ENCODE measurements at regions not wholly inside any gene's neighbourhood (a gene's known extent, or its start where the extent isn't known, plus 50 kb on each side); places are given as distances from the start of the nearest gene placed in this dataset.

- POLR2A ChIA-PET: no interaction called here
- Mint-ChIP-seq H3K4me3 (no peak overlapping the region), H3K27me3 (no peaks in the 10 kb centered on the region), H3K4me1 (peaks cover 53% of the 10 kb centered on the region), H3K27ac (no peak overlapping the region), H3K9me3 (ENCODE audit: insufficient read depth) (peaks cover 4% of the 10 kb centered on the region)
- DNase-seq (no peak), ATAC-seq (ENCODE audit: low read depth) (no peak)
- Histone ChIP-seq H3K4me2 (replicated peaks; ENCODE audit: low read depth, low read length, poor library complexity, severe bottlenecking) (no peak overlapping the region), H3K27me3 (replicated peaks in 1 of 4; ENCODE audit: control extremely low read depth in 1 of 4, control insufficient read depth in 3 of 4, insufficient read depth in 4 of 4, low read length in 3 of 4) (no peaks in the 10 kb centered on the region), H3K27ac (ENCODE audit: low read length in 2 of 2) (no peak overlapping the region), H2AFZ (ENCODE audit: insufficient read depth, low read depth, low read length, poor library complexity, severe bottlenecking) (no peak overlapping the region), H4K20me1 (ENCODE audit: control insufficient read depth, insufficient read depth, low read length, poor library complexity, severe bottlenecking) (no peaks in the 10 kb centered on the region), H3K4me3 (ENCODE audit: control extremely low read depth in 1 of 5, extremely low read depth in 1 of 5, insufficient read depth in 1 of 5, low read depth in 2 of 5, low read length in 4 of 5) (no peak overlapping the region), H3K36me3 (replicated peaks in 1 of 2; ENCODE audit: control extremely low read depth in 1 of 2, control insufficient read depth in 1 of 2, extremely low read depth in 1 of 2, insufficient read depth in 2 of 2, low read length in 1 of 2) (no peaks in the 10 kb centered on the region), H3K9ac (ENCODE audit: low read length) (no peak overlapping the region), H3K79me2 (ENCODE audit: control insufficient read depth, insufficient read depth, low read length) (no peaks in the 10 kb centered on the region), H3K9me3 (ENCODE audit: control extremely low read depth in 1 of 3, control insufficient read depth in 2 of 3, insufficient read depth in 1 of 3, low read length in 2 of 3) (peaks cover 1 to 8% (median 2%) of the 10 kb centered on the region in 3 donors), H3K4me1 (ENCODE audit: control insufficient read depth in 2 of 2, insufficient read depth in 2 of 2, low read length in 2 of 2) (peaks cover 35% of the 10 kb centered on the region in 2 donors)
- TF ChIP-seq CTCF (IDR thresholded peaks at IDR 0.05) (no peak), EZH2 (IDR thresholded peaks at IDR 0.05; ENCODE audit: borderline replicate concordance, insufficient read depth, low read depth, low read length, poor library complexity, severe bottlenecking) (no peak)
- intact Hi-C loops (cut with micrococcal nuclease): loop anchor here (5.0 kb wide), 1 partner anchor 154 kb away; no protein-coding TSS in a partner anchor
- CTCF ChIA-PET: interaction anchor here (0.6 to 7.4 kb wide), 4 partner anchors 41 to 782 kb away, joined by 3 to 48 read pairs (median 4); no protein-coding TSS in a partner anchor
- no CpG with 5 or more reads among the region's 1 CpG for WGBS (ENCODE audit: insufficient coverage)
Measured at GRCh38 chr13:50758796-50759195, 84.7 kb downstream of the DLEU7 start.

- Mint-ChIP-seq H3K9me3 (ENCODE audit: insufficient read depth) (no peaks in the 10 kb centered on the region), H3K4me1 (peaks cover 57% of the 10 kb centered on the region), H3K27ac (no peak overlapping the region), H3K27me3 (no peaks in the 10 kb centered on the region), H3K4me3 (no peak overlapping the region)
- no peak overlapping the region for H3K9ac ChIP-seq (ENCODE audit: low read length)
- H3K4me2 ChIP-seq (replicated peaks; ENCODE audit: low read depth, low read length, poor library complexity, severe bottlenecking): no peak overlapping the region
- TF ChIP-seq CTCF (IDR thresholded peaks at IDR 0.05) (no peak), EZH2 (IDR thresholded peaks at IDR 0.05; ENCODE audit: borderline replicate concordance, insufficient read depth, low read depth, low read length, poor library complexity, severe bottlenecking) (no peak)
- no peak overlapping the region for H3K27ac ChIP-seq (ENCODE audit: low read length in 2 of 2)
- H3K79me2 ChIP-seq (ENCODE audit: control insufficient read depth, insufficient read depth, low read length): no peaks in the 10 kb centered on the region
- no peak overlapping the region for H3K4me3 ChIP-seq (ENCODE audit: control extremely low read depth in 1 of 5, extremely low read depth in 1 of 5, insufficient read depth in 1 of 5, low read depth in 2 of 5, low read length in 4 of 5)
- intact Hi-C loops (cut with micrococcal nuclease): loop anchor here (10.0 kb wide), 1 partner anchor 46 kb away; no protein-coding TSS in a partner anchor
- ChIA-PET POLR2A (no interaction called here), CTCF (interaction anchor here (7.4 kb wide), 1 partner anchor 39 kb away, joined by 48 read pairs; no protein-coding TSS in a partner anchor)
- DNase-seq: no peak
- no peaks in the 10 kb centered on the region for H4K20me1 ChIP-seq (ENCODE audit: control insufficient read depth, insufficient read depth, low read length, poor library complexity, severe bottlenecking)
- ATAC-seq (ENCODE audit: low read depth): no peak
- peaks cover 0 to 8% (median 0%) of the 10 kb centered on the region in 3 donors for H3K9me3 ChIP-seq (ENCODE audit: control extremely low read depth in 1 of 3, control insufficient read depth in 2 of 3, insufficient read depth in 1 of 3, low read length in 2 of 3)
- no peaks in the 10 kb centered on the region for H3K27me3 ChIP-seq (replicated peaks in 1 of 4; ENCODE audit: control extremely low read depth in 1 of 4, control insufficient read depth in 3 of 4, insufficient read depth in 4 of 4, low read length in 3 of 4)
- no peaks in the 10 kb centered on the region for H3K36me3 ChIP-seq (replicated peaks in 1 of 2; ENCODE audit: control extremely low read depth in 1 of 2, control insufficient read depth in 1 of 2, extremely low read depth in 1 of 2, insufficient read depth in 2 of 2, low read length in 1 of 2)
- H3K4me1 ChIP-seq (ENCODE audit: control insufficient read depth in 2 of 2, insufficient read depth in 2 of 2, low read length in 2 of 2): peaks cover 48% of the 10 kb centered on the region in 2 donors
- no peak overlapping the region for H2AFZ ChIP-seq (ENCODE audit: insufficient read depth, low read depth, low read length, poor library complexity, severe bottlenecking)
- whole genome bisulfite sequencing (ENCODE audit: insufficient coverage): no CpG with 5 or more reads among the region's 1 CpG
Measured at GRCh38 chr13:50760751-50761150, 82.7 kb downstream of the DLEU7 start.
